ENCODE measurements at regions not wholly inside any gene's neighbourhood (a gene's known extent, or its start where the extent isn't known, plus 50 kb on each side); places are given as distances from the start of the nearest gene placed in this dataset.
A peak's percentile ranks its signal among the peaks of the same experiment; 100 is the strongest.

GRCh38 chr2:128475427-128476211 is 157.0 kb upstream of the HS6ST1 start:
- Histone ChIP-seq H3K36me3 (ENCODE audit: low read depth, missing control alignments) (no peaks in the 10 kb centered on the region), H3K4me3 (no peak overlapping the region), H3K27ac (no peak overlapping the region), H3K9me3 (no peaks in the 10 kb centered on the region), H3K27me3 (no peaks in the 10 kb centered on the region), H3K4me1 (peaks cover 18% of the 10 kb centered on the region)
- intact Hi-C loops (cut with DNase I; ENCODE audit: low total_unique reads) = no loop called here
- DNase-seq = peak; percentile 41
- WGBS, 2 donors = 89 to 98% methylated on average over 13 to 15 of the region's 17 CpGs
- TF ChIP-seq CTCF (IDR thresholded peaks at IDR 0.05) (no peak), POLR2A (IDR thresholded peaks at IDR 0.05) (no peak)

GRCh38 chr2:128477026-128477820 is 158.6 kb upstream of the HS6ST1 start:
- peak; percentile 11 for DNase-seq
- H3K27me3 ChIP-seq = no peaks in the 10 kb centered on the region
- no peak overlapping the region for H3K27ac ChIP-seq
- no peaks in the 10 kb centered on the region for H3K36me3 ChIP-seq (ENCODE audit: low read depth, missing control alignments)
- 92 to 95% methylated on average over 12 of the region's 12 CpGs for WGBS, 2 donors
- H3K4me1 ChIP-seq = peaks cover 18% of the 10 kb centered on the region
- intact Hi-C loops (cut with DNase I; ENCODE audit: low total_unique reads) = no loop called here
- no peak overlapping the region for H3K4me3 ChIP-seq
- H3K9me3 ChIP-seq = no peaks in the 10 kb centered on the region
- TF ChIP-seq CTCF (IDR thresholded peaks at IDR 0.05) = no peak
- no peak for TF ChIP-seq POLR2A (IDR thresholded peaks at IDR 0.05)

DNA sequence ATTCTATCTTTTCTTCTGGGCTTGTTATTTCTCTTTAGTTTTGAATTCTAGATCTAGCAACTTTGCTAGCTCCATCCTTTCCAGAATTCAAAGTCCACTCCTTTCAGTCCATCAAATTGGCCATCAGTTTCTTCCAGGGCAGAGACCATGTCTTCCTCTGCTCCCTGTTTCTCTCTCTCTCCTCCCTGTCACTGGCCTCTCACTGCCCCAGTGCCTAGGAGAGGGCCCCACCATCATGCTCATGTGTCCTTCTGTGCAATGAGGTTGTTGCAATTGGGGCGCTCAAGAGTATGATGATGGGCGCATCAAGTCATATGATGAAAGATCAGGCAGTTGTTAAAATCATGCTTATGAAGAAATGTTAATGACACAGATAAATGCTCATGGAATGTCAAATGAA is 159.2 kb upstream of the HS6ST1 start:
- no peak overlapping the region for H3K27ac ChIP-seq
- no peaks in the 10 kb centered on the region for H3K27me3 ChIP-seq
- no peaks in the 10 kb centered on the region for H3K36me3 ChIP-seq (ENCODE audit: low read depth, missing control alignments)
- no peak overlapping the region for H3K4me3 ChIP-seq
- TF ChIP-seq POLR2A (IDR thresholded peaks at IDR 0.05) = no peak
- no peak for TF ChIP-seq CTCF (IDR thresholded peaks at IDR 0.05)
- 79 to 95% methylated on average over 2 of the region's 2 CpGs for WGBS, 2 donors
- peaks cover 11% of the 10 kb centered on the region for H3K4me1 ChIP-seq
- H3K9me3 ChIP-seq = no peaks in the 10 kb centered on the region
- intact Hi-C loops (cut with DNase I; ENCODE audit: low total_unique reads) = no loop called here
- DNase-seq = no peak

DNA sequence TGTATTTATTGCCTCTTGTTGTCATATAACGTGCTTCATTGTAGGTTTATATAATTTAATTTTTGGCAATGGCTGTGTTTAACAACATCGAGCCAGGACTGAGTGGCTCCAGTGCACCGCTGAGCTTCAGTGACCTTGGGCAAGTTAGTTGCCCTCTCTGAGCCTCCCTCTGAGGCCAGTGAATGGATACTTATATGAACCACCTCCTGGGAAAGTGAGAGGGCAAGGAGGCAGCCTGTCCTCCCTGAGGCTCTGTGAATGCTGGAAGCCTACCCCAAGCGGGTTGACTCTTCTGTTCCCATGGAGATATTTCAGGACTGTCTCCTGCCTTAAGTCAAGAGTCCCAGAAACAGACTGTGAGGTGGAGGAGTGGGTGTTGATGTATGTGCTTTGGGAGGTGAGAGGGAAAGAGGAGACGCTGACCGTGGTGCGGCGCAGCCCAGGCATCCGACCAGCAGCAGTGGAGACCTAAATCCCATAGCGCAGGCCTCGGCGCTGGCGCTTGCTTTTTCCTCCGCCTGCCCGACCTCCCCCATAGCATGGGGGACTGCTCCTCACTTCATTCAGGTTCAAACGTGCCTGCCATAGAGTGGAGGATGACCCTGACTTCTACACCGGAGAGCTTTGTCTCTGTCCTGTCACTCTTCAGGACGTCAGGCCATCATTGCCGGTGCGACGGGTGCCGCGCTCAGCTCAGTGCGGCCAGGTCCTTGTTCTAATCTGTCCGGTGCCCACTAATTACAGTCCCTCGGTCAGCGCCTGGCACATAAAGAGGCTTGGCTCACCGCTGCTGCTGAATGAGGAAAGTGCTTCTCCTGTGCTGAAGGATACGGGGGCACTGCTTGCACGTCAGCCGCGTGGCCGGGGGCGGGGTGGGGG is 167.3 kb upstream of the HS6ST1 start:
- DNase-seq = peak; percentile 40
- 66 to 69% methylated on average over 18 to 34 of the region's 34 CpGs for WGBS, 2 donors
- Histone ChIP-seq H3K27ac (peak overlapping the region; percentile 26 to 47), H3K9me3 (no peaks in the 10 kb centered on the region), H3K36me3 (ENCODE audit: low read depth, missing control alignments) (no peaks in the 10 kb centered on the region), H3K27me3 (no peaks in the 10 kb centered on the region), H3K4me1 (peaks cover 14% of the 10 kb centered on the region), H3K4me3 (peak overlapping the region in 1 of 2 donors; percentile 21)
- intact Hi-C loops (cut with DNase I; ENCODE audit: low total_unique reads) = no loop called here
- TF ChIP-seq CTCF (IDR thresholded peaks at IDR 0.05) (no peak), POLR2A (IDR thresholded peaks at IDR 0.05) (no peak)

Data from testis (tissue), 2 donors.